H1 (cell line): ENCODE measurements at regions not wholly inside any gene's neighbourhood (a gene's known extent, or its start where the extent isn't known, plus 50 kb on each side); places are given as distances from the start of the nearest gene placed in this dataset.

Experiments
- TAF7 ChIP-seq: optimal IDR thresholded peaks from 2 replicates; pipeline ENCODE3; 2011; ENCODE audit warnings: low read depth, mild to moderate bottlenecking, inconsistent platforms, low read length, moderate library complexity, borderline replicate concordance

GRCh38 chr5:114054594-114054993, 307.3 kb upstream of the KCNN2 start (continued):
- no peak for TF ChIP-seq TAF7
